GM19438 (cell line): ENCODE measurements at regions not wholly inside any gene's neighbourhood (a gene's known extent, or its start where the extent isn't known, plus 50 kb on each side); places are given as distances from the start of the nearest gene placed in this dataset.

ENCODE experiments used
- ATAC-seq: cut with Tn5 transposase; IDR thresholded peaks from one replicate; pipeline ENCODE4 v1.9.1; 2021; ENCODE audit warnings: low read depth; ENCODE audit not compliant: unreplicated experiment

GRCh38 chr12:4108803-4109345, 164.7 kb upstream of the CCND2 start:
- no peak for ATAC-seq

GRCh38 chr12:4107911-4108697, 165.5 kb upstream of the CCND2 start:
- ATAC-seq = no peak

GRCh38 chr12:4107436-4107878, 166.1 kb upstream of the CCND2 start:
- ATAC-seq = peak; percentile 83

- ATAC-seq = no peak
Measured at GRCh38 chr12:4106621-4107020, 166.9 kb upstream of the CCND2 start.

GRCh38 chr12:4104722-4105244, 168.8 kb upstream of the CCND2 start:
- ATAC-seq = no peak

- ATAC-seq = no peak
Measured at GRCh38 chr12:4099276-4099675, 174.3 kb upstream of the CCND2 start.

GRCh38 chr12:4091016-4091743, 182.4 kb upstream of the CCND2 start:
- no peak for ATAC-seq

- ATAC-seq = no peak
Measured at GRCh38 chr12:4089956-4090355, 183.6 kb upstream of the CCND2 start.

GRCh38 chr12:4089121-4089606, 184.4 kb upstream of the CCND2 start:
- no peak for ATAC-seq

GRCh38 chr12:4088451-4088850, 185.1 kb upstream of the CCND2 start:
- no peak for ATAC-seq

- ATAC-seq = no peak
Measured at GRCh38 chr12:4086481-4086880, 187.1 kb upstream of the CCND2 start.

GRCh38 chr12:4084573-4084972, 189.0 kb upstream of the CCND2 start:
- ATAC-seq = no peak

- no peak for ATAC-seq
Measured at GRCh38 chr12:4082809-4083403, 190.7 kb upstream of the CCND2 start.

- no peak for ATAC-seq
Measured at GRCh38 chr12:4080213-4080612, 193.3 kb upstream of the CCND2 start.

GRCh38 chr12:4074129-4074528, 199.4 kb upstream of the CCND2 start:
- no peak for ATAC-seq

- no peak for ATAC-seq
Measured at GRCh38 chr12:4069670-4070010, 196.4 kb upstream of the PARP11 start.

- ATAC-seq = no peak
Measured at GRCh38 chr12:4068981-4069669, 195.9 kb upstream of the PARP11 start.

GRCh38 chr12:4064008-4064407, 190.8 kb upstream of the PARP11 start:
- no peak for ATAC-seq

GRCh38 chr12:4059898-4060568, 186.8 kb upstream of the PARP11 start:
- ATAC-seq = no peak
